IPS-18a (cell line): ENCODE measurements at regions not wholly inside any gene's neighbourhood (a gene's known extent, or its start where the extent isn't known, plus 50 kb on each side); places are given as distances from the start of the nearest gene placed in this dataset.
A peak's percentile ranks its signal among the peaks of the same experiment; 100 is the strongest.

Experiments used
- H3K27ac ChIP-seq: one replicate; pipeline ENCODE4 v1.5.1; 2013; ENCODE audit warnings: low read length
- H3K27me3 ChIP-seq: one replicate; pipeline ENCODE4 v1.6.1; 2013; ENCODE audit warnings: mild to moderate bottlenecking, low read length; ENCODE audit not compliant: control insufficient read depth, insufficient read depth
- H3K36me3 ChIP-seq: one replicate; pipeline ENCODE4 v1.6.1; 2013; ENCODE audit warnings: low read depth, low read length; ENCODE audit not compliant: control insufficient read depth
- H3K4me1 ChIP-seq: one replicate; pipeline ENCODE4 v1.6.1; 2013; ENCODE audit warnings: low read depth, low read length; ENCODE audit not compliant: control insufficient read depth
- H3K4me3 ChIP-seq: one replicate; pipeline ENCODE4 v1.5.1; 2013; ENCODE audit warnings: low read length
- H3K9ac ChIP-seq: one replicate; pipeline ENCODE4 v1.6.1; 2013; ENCODE audit warnings: mild to moderate bottlenecking, low read length, moderate library complexity
- H3K9me3 ChIP-seq: one replicate; pipeline ENCODE4 v1.6.1; 2013; ENCODE audit warnings: low read depth, low read length; ENCODE audit not compliant: control insufficient read depth

GRCh38 chr3:88000853-88001252 lies 58.0 kb downstream of the CGGBP1 start:
- H3K4me1 ChIP-seq = no peaks in the 10 kb centered on the region
- no peaks in the 10 kb centered on the region for H3K9me3 ChIP-seq
- H3K27ac ChIP-seq = no peak overlapping the region
- H3K9ac ChIP-seq = no peak overlapping the region
- H3K27me3 ChIP-seq = no peaks in the 10 kb centered on the region
- H3K36me3 ChIP-seq = no peaks in the 10 kb centered on the region
- no peak overlapping the region for H3K4me3 ChIP-seq

- H3K4me1 ChIP-seq = no peaks in the 10 kb centered on the region
Observed at GRCh38 chr3:87997966-87998365, 60.8 kb downstream of the CGGBP1 start.

GRCh38 chr3:87997298-87997697 lies 61.5 kb downstream of the CGGBP1 start:
- no peak overlapping the region for H3K27ac ChIP-seq
- no peaks in the 10 kb centered on the region for H3K9me3 ChIP-seq
- no peaks in the 10 kb centered on the region for H3K27me3 ChIP-seq
- H3K9ac ChIP-seq = no peak overlapping the region
- no peaks in the 10 kb centered on the region for H3K4me1 ChIP-seq
- no peaks in the 10 kb centered on the region for H3K36me3 ChIP-seq
- H3K4me3 ChIP-seq = no peak overlapping the region

More at GRCh38 chr3:87997966-87998365, 60.8 kb downstream of the CGGBP1 start:
- Histone ChIP-seq H3K9ac (no peak overlapping the region), H3K36me3 (no peaks in the 10 kb centered on the region), H3K27me3 (no peaks in the 10 kb centered on the region), H3K4me3 (no peak overlapping the region), H3K9me3 (no peaks in the 10 kb centered on the region), H3K27ac (no peak overlapping the region)

GRCh38 chr3:87996882-87997281 lies 61.9 kb downstream of the CGGBP1 start:
- Histone ChIP-seq H3K9me3 (no peaks in the 10 kb centered on the region), H3K27me3 (no peaks in the 10 kb centered on the region), H3K27ac (no peak overlapping the region), H3K4me3 (no peak overlapping the region), H3K36me3 (no peaks in the 10 kb centered on the region), H3K9ac (no peak overlapping the region), H3K4me1 (no peaks in the 10 kb centered on the region)

- Histone ChIP-seq H3K36me3 (no peaks in the 10 kb centered on the region), H3K9me3 (no peaks in the 10 kb centered on the region), H3K4me1 (no peaks in the 10 kb centered on the region), H3K4me3 (no peak overlapping the region), H3K27me3 (no peaks in the 10 kb centered on the region), H3K27ac (no peak overlapping the region), H3K9ac (no peak overlapping the region)
Observed at GRCh38 chr3:87993566-87993965, 65.2 kb downstream of the CGGBP1 start.

GRCh38 chr3:87987952-87988351 lies 70.9 kb downstream of the CGGBP1 start:
- no peak overlapping the region for H3K27ac ChIP-seq
- peaks cover 6% of the 10 kb centered on the region for H3K4me1 ChIP-seq
- no peak overlapping the region for H3K4me3 ChIP-seq
- H3K9ac ChIP-seq = peak overlapping the region; percentile 17
- H3K27me3 ChIP-seq = no peaks in the 10 kb centered on the region
- no peaks in the 10 kb centered on the region for H3K9me3 ChIP-seq
- no peaks in the 10 kb centered on the region for H3K36me3 ChIP-seq

GRCh38 chr3:87982421-87982820 lies 76.4 kb downstream of the CGGBP1 start:
- Histone ChIP-seq H3K27me3 (no peaks in the 10 kb centered on the region), H3K9ac (no peak overlapping the region), H3K4me1 (no peaks in the 10 kb centered on the region), H3K27ac (no peak overlapping the region), H3K4me3 (no peak overlapping the region), H3K9me3 (no peaks in the 10 kb centered on the region), H3K36me3 (no peaks in the 10 kb centered on the region)

- Histone ChIP-seq H3K27me3 (no peaks in the 10 kb centered on the region), H3K4me3 (no peak overlapping the region), H3K36me3 (no peaks in the 10 kb centered on the region), H3K27ac (no peak overlapping the region), H3K9ac (no peak overlapping the region), H3K9me3 (no peaks in the 10 kb centered on the region), H3K4me1 (no peaks in the 10 kb centered on the region)
Observed at GRCh38 chr3:87979527-87979926, 79.3 kb downstream of the CGGBP1 start.

- H3K36me3 ChIP-seq = no peaks in the 10 kb centered on the region
- H3K9ac ChIP-seq = no peak overlapping the region
- H3K4me3 ChIP-seq = no peak overlapping the region
- no peak overlapping the region for H3K27ac ChIP-seq
- no peaks in the 10 kb centered on the region for H3K4me1 ChIP-seq
- no peaks in the 10 kb centered on the region for H3K9me3 ChIP-seq
- no peaks in the 10 kb centered on the region for H3K27me3 ChIP-seq
Observed at GRCh38 chr3:87977765-87978164, 81.0 kb downstream of the CGGBP1 start.

- Histone ChIP-seq H3K27me3 (no peaks in the 10 kb centered on the region), H3K27ac (no peak overlapping the region), H3K36me3 (no peaks in the 10 kb centered on the region), H3K4me1 (no peaks in the 10 kb centered on the region), H3K4me3 (no peak overlapping the region), H3K9me3 (no peaks in the 10 kb centered on the region), H3K9ac (no peak overlapping the region)
Observed at GRCh38 chr3:87975716-87976115, 83.1 kb downstream of the CGGBP1 start.

GRCh38 chr3:87973906-87974305 lies 84.9 kb downstream of the CGGBP1 start:
- peaks cover 2% of the 10 kb centered on the region for H3K9me3 ChIP-seq
- no peaks in the 10 kb centered on the region for H3K36me3 ChIP-seq
- H3K4me1 ChIP-seq = no peaks in the 10 kb centered on the region
- H3K27me3 ChIP-seq = no peaks in the 10 kb centered on the region
- no peak overlapping the region for H3K9ac ChIP-seq
- no peak overlapping the region for H3K27ac ChIP-seq
- H3K4me3 ChIP-seq = no peak overlapping the region

- H3K36me3 ChIP-seq = no peaks in the 10 kb centered on the region
- H3K4me3 ChIP-seq = no peak overlapping the region
- no peak overlapping the region for H3K27ac ChIP-seq
- peaks cover 5% of the 10 kb centered on the region for H3K9me3 ChIP-seq
- H3K27me3 ChIP-seq = no peaks in the 10 kb centered on the region
- no peaks in the 10 kb centered on the region for H3K4me1 ChIP-seq
- H3K9ac ChIP-seq = no peak overlapping the region
Observed at GRCh38 chr3:87969620-87970019, 89.2 kb downstream of the CGGBP1 start.
